Tibial nerve (tissue), 4 donors: ENCODE measurements at regions not wholly inside any gene's neighbourhood (a gene's known extent, or its start where the extent isn't known, plus 50 kb on each side); places are given as distances from the start of the nearest gene placed in this dataset.
"Not testable (repeated sequence)": the region's sequence is repeated elsewhere in the genome, so short reads cannot be mapped to it uniquely, and the experiment has no call there.

Experiments used
- DNase-seq, 2 donors: peaks; one replicate each; pipeline ENCODE4 v3.0.0-alpha.2; 2019; ENCODE audit warnings: low spot score in 2 of 2
- H3K27ac ChIP-seq, 4 donors: fragments of 200-600 bp; sonication (generic) in 3 of 4; one replicate each; pipeline ENCODE4 v1.5.1; 2017 to 2019; ENCODE audit warnings: mild to moderate bottlenecking in 1 of 4
- H3K27me3 ChIP-seq, 2 donors: fragments of 200-600 bp; sonication (generic) in 1 of 2; one replicate each; pipeline versions ENCODE4 v1.5.1 to v1.6.0; 2017 to 2019
- H3K36me3 ChIP-seq, 3 donors: fragments of 200-600 bp; sonication (generic); one replicate each; pipeline ENCODE4 v1.5.1; 2018 to 2019
- H3K4me1 ChIP-seq, 4 donors: fragments of 200-600 bp; sonication (generic) in 3 of 4; one replicate each; pipeline ENCODE4 v1.5.1; 2017 to 2019
- H3K4me3 ChIP-seq, 4 donors: fragments of 200-600 bp; sonication (generic) in 3 of 4; one replicate each; pipeline ENCODE4 v1.5.1; 2017 to 2019; ENCODE audit warnings: mild to moderate bottlenecking in 1 of 4, moderate library complexity in 1 of 4
- H3K9me3 ChIP-seq, 4 donors: fragments of 200-600 bp; sonication (generic) in 3 of 4; one replicate each; pipeline ENCODE4 v1.5.1; 2017 to 2019
- CTCF ChIP-seq, 5 experiments: fragments of 200-600 bp in 3 of 5; fragments of 450-650 bp in 2 of 5; sonication (generic) in 3 of 5; IDR thresholded peaks; one replicate each; pipeline ENCODE4 v1.5.1; 2016 to 2019; ENCODE audit warnings: antibody characterized with exemption in 5 of 5, mild to moderate bottlenecking in 3 of 5, moderate library complexity in 2 of 5
- EP300 ChIP-seq, 2 donors: sonication (generic); formaldehyde crosslinking; IDR thresholded peaks; one replicate each; pipeline ENCODE4 v1.6.1; 2017; ENCODE audit warnings: antibody characterized with exemption in 2 of 2, mild to moderate bottlenecking in 1 of 2
- POLR2A ChIP-seq, 2 donors: fragments of 450-650 bp; IDR thresholded peaks; one replicate each; pipeline ENCODE4 v1.6.1; 2017; ENCODE audit warnings: antibody characterized with exemption in 2 of 2, mild to moderate bottlenecking in 2 of 2, moderate library complexity in 2 of 2
- WGBS, 2 donors: methylation state at CpG; one replicate each; pipeline ENCODE4 v1.1.5; 2018; 5-methylcytosine and 5-hydroxymethylcytosine counted together

GRCh38 chr3:94799420-94800060, 736.7 kb downstream of the NSUN3 start:
- TF ChIP-seq POLR2A (IDR thresholded peaks at IDR 0.05), result no peak
- TF ChIP-seq EP300 (IDR thresholded peaks at IDR 0.05), result no peak
- no peak for TF ChIP-seq CTCF (IDR thresholded peaks at IDR 0.05)
- Histone ChIP-seq H3K27me3 (no peaks in the 10 kb centered on the region), H3K4me1 (no peaks in the 10 kb centered on the region), H3K27ac (no peak overlapping the region), H3K36me3 (no peaks in the 10 kb centered on the region), H3K4me3 (no peak overlapping the region), H3K9me3 (peaks cover 0 to 5% (median 0%) of the 10 kb centered on the region in 4 donors)
- DNase-seq, result no peak
- WGBS, 2 donors, result 89 to 100% methylated on average over 1 of the region's 1 CpG

GRCh38 chr3:94811836-94812235, 749.0 kb downstream of the NSUN3 start:
- no peak overlapping the region for H3K27ac ChIP-seq
- TF ChIP-seq POLR2A (IDR thresholded peaks at IDR 0.05), result no peak
- TF ChIP-seq CTCF (IDR thresholded peaks at IDR 0.05), result no peak
- TF ChIP-seq EP300 (IDR thresholded peaks at IDR 0.05), result no peak
- WGBS, 2 donors, result 88 to 90% methylated on average over 2 of the region's 2 CpGs

GRCh38 chr3:94821241-94821640, 758.4 kb downstream of the NSUN3 start:
- Histone ChIP-seq H3K27ac (no peak overlapping the region), H3K4me3 (no peak overlapping the region), H3K36me3 (no peaks in the 10 kb centered on the region), H3K4me1 (no peaks in the 10 kb centered on the region), H3K9me3 (peaks cover 0 to 7% (median 0%) of the 10 kb centered on the region in 4 donors), H3K27me3 (peaks cover 0 to 2% of the 10 kb centered on the region in 2 donors)
- TF ChIP-seq POLR2A (IDR thresholded peaks at IDR 0.05), result no peak
- TF ChIP-seq CTCF (IDR thresholded peaks at IDR 0.05), result no peak
- no peak for TF ChIP-seq EP300 (IDR thresholded peaks at IDR 0.05)
- no peak for DNase-seq
- 31 to 48% methylated on average over 1 of the region's 1 CpG for WGBS, 2 donors

More at GRCh38 chr3:94811836-94812235, 749.0 kb downstream of the NSUN3 start:
- H3K27me3 ChIP-seq, result no peaks in the 10 kb centered on the region
- no peaks in the 10 kb centered on the region for H3K4me1 ChIP-seq
- H3K9me3 ChIP-seq, result no peaks in the 10 kb centered on the region
- H3K36me3 ChIP-seq, result no peaks in the 10 kb centered on the region
- DNase-seq, result no peak
- H3K4me3 ChIP-seq, result no peak overlapping the region

GRCh38 chr3:94822298-94822697, 759.4 kb downstream of the NSUN3 start:
- no peak overlapping the region for H3K27ac ChIP-seq
- peaks cover 0 to 7% (median 0%) of the 10 kb centered on the region in 4 donors for H3K9me3 ChIP-seq
- H3K36me3 ChIP-seq, result no peaks in the 10 kb centered on the region
- H3K27me3 ChIP-seq, result peaks cover 0 to 2% of the 10 kb centered on the region in 2 donors
- H3K4me3 ChIP-seq, result no peak overlapping the region
- H3K4me1 ChIP-seq, result no peaks in the 10 kb centered on the region
- no peak for TF ChIP-seq EP300 (IDR thresholded peaks at IDR 0.05)
- no peak for TF ChIP-seq CTCF (IDR thresholded peaks at IDR 0.05)
- TF ChIP-seq POLR2A (IDR thresholded peaks at IDR 0.05), result no peak
- WGBS, 2 donors, result 58 to 74% methylated on average over 2 of the region's 2 CpGs
- DNase-seq, result no peak

GRCh38 chr3:94846251-94846650, 783.4 kb downstream of the NSUN3 start:
- H3K9me3 ChIP-seq, H3K27ac ChIP-seq, H3K4me3 ChIP-seq, H3K4me1 ChIP-seq, DNase-seq, H3K27me3 ChIP-seq, H3K36me3 ChIP-seq: not testable (repeated sequence)
- WGBS, 2 donors, result 89 to 90% methylated on average over 10 of the region's 10 CpGs
